ENCODE measurements at regions not wholly inside any gene's neighbourhood (a gene's known extent, or its start where the extent isn't known, plus 50 kb on each side); places are given as distances from the start of the nearest gene placed in this dataset.

DNA sequence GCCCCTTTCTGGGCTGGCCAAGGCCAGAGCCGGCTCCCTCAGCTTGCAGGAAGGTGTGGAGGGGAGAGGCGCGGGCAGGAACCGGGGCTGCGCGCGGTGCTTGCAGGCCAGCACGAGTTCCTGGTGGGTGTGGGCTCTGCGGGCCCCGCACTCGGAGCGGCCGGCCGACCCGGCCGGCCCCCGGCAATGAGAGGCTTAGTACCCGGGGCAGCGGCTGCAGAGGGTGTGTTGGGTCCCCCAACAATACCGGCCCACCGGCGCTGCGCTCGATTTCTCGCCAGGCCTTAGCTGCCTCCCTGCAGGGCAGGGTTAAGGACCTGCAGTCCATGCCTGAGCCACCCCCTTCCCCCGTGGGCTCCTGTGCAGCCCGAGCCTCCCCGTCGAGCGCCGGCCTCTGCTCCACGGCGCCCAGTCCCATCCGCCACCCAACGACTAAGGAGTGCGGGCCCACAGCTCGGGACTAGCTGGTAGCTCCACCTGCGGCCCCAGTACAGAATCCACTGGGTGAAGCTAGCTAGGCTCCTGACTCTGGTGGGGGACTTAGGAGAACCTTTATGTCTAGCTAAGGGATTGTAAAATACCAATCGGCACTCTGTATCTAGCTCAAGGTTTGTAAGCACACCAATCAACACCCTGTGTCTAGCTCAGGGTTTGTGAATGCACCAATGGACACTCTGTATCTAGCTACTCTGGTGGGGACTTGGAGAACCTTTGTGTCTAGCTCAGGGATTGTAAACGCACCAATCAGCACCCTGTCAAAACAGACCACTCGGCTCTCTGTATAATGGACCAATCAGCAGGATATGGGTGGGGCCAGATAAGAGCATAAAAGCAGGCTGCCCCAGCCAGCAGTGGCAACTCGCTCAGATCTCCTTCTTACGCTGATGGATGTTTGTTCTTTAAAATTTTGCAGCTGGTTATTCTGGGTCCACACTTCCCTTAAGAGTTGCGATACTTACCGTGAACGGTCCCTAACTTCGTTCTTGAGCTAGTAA, 167.4 kb upstream of the RREB1 start:
- Histone ChIP-seq H3K9me3 (no peaks in the 10 kb centered on the region), H3K4me3 (no peak overlapping the region), H3K27me3 (no peaks in the 10 kb centered on the region), H3K27ac (no peak overlapping the region), H3K4me1 (peaks cover 4% of the 10 kb centered on the region), H3K36me3 (no peaks in the 10 kb centered on the region)
- 93% methylated on average over 23 of the region's 47 CpGs for WGBS
- TF ChIP-seq EP300 (IDR thresholded peaks at IDR 0.05) (no peak), POLR2A (IDR thresholded peaks at IDR 0.05) (no peak), POLR2AphosphoS5 (IDR thresholded peaks at IDR 0.05) (no peak)
- TF ChIP-seq, protein P1, sequence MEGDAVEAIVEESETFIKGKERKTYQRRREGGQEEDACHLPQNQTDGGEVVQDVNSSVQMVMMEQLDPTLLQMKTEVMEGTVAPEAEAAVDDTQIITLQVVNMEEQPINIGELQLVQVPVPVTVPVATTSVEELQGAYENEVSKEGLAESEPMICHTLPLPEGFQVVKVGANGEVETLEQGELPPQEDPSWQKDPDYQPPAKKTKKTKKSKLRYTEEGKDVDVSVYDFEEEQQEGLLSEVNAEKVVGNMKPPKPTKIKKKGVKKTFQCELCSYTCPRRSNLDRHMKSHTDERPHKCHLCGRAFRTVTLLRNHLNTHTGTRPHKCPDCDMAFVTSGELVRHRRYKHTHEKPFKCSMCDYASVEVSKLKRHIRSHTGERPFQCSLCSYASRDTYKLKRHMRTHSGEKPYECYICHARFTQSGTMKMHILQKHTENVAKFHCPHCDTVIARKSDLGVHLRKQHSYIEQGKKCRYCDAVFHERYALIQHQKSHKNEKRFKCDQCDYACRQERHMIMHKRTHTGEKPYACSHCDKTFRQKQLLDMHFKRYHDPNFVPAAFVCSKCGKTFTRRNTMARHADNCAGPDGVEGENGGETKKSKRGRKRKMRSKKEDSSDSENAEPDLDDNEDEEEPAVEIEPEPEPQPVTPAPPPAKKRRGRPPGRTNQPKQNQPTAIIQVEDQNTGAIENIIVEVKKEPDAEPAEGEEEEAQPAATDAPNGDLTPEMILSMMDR (IDR thresholded peaks at IDR 0.05) = no peak
- DNase-seq (ENCODE audit: low spot score in 2 of 2) = no peak

DNA sequence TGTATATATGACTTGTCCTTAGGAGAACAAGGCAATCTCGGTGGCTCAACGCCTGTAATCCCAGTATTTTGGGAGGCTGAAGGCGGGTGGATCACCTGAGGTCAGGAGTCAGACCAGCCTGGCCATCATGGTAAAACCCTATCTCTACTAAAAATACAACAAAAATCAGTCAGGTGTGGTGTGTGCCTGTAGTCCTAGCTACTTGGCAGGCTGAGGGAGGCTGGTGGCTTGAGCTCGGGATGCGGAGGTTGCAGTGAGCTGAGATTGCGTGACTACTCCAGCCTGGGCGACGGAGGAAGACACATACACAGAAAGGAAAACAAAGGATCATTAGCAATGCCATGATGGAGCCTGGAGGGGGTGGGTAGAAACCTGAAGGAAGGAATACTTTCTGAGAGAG, 166.6 kb upstream of the RREB1 start:
- Histone ChIP-seq H3K9me3 (no peaks in the 10 kb centered on the region), H3K4me1 (peaks cover 4% of the 10 kb centered on the region), H3K27me3 (no peaks in the 10 kb centered on the region), H3K36me3 (no peaks in the 10 kb centered on the region), H3K27ac (no peak overlapping the region), H3K4me3 (no peak overlapping the region)
- over 99% methylated on average over 8 of the region's 8 CpGs for WGBS
- TF ChIP-seq POLR2AphosphoS5 (IDR thresholded peaks at IDR 0.05) (no peak), EP300 (IDR thresholded peaks at IDR 0.05) (no peak), POLR2A (IDR thresholded peaks at IDR 0.05) (no peak)
- TF ChIP-seq, protein P1 (IDR thresholded peaks at IDR 0.05) = no peak
- DNase-seq (ENCODE audit: low spot score in 2 of 2) = no peak

DNA sequence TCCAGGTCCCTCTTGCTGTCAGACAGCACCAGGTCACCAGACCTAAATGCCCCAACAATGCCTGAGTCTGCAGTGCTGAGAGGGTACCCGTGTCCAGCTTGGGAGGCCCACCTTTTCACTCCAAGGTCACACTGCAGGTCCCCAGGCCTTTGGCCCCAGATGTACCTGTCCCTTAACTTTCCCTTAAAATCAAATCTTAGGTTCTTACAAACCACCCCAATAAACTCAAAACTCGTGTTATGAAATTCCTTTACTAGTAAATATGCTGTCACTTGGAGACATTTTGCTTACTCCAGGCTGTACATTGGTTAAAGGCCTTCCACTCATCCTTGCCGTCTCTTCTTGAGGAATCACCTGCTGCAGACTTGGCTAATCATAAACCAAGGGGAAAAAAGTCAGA, 165.7 kb upstream of the RREB1 start:
- DNase-seq (ENCODE audit: low spot score in 2 of 2) = no peak
- 89% methylated on average over 3 of the region's 3 CpGs for WGBS
- H3K27ac ChIP-seq = no peak overlapping the region

DNA sequence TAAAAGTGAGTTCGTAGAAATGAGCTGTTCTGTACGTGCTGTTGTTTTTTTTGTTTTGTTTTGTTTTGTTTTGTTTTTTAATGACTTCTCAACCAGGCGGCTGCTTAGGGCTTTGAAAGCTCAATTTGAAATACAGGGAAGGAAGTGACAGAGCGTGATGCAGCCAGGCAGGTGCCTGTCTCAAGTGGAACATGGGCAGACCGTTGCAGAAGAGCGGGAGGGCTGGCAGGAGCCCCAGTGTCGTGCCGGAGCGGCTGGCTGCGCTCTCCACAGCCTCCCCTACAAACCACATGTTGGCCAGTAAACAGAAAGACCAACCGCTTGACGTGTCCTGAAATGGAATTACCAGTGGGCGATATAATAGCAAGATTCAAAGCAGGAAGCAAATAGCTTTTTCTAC, 164.9 kb upstream of the RREB1 start:
- no peak overlapping the region for H3K4me3 ChIP-seq
- no peak for DNase-seq (ENCODE audit: low spot score in 2 of 2)
- TF ChIP-seq POLR2AphosphoS5 (IDR thresholded peaks at IDR 0.05) (no peak), EP300 (IDR thresholded peaks at IDR 0.05) (no peak), POLR2A (IDR thresholded peaks at IDR 0.05) (no peak)
- TF ChIP-seq, protein P1 (IDR thresholded peaks at IDR 0.05) = no peak
- H3K9me3 ChIP-seq = no peaks in the 10 kb centered on the region
- H3K36me3 ChIP-seq = no peaks in the 10 kb centered on the region
- H3K27me3 ChIP-seq = no peaks in the 10 kb centered on the region
- 48% methylated on average over 13 of the region's 13 CpGs for WGBS
- H3K27ac ChIP-seq = no peak overlapping the region
- peaks cover 4% of the 10 kb centered on the region for H3K4me1 ChIP-seq

More for the DNA sequence above, 165.7 kb upstream of the RREB1 start:
- H3K4me1 ChIP-seq = peaks cover 4% of the 10 kb centered on the region
- H3K27me3 ChIP-seq = no peaks in the 10 kb centered on the region
- TF ChIP-seq EP300 (IDR thresholded peaks at IDR 0.05) (no peak), POLR2AphosphoS5 (IDR thresholded peaks at IDR 0.05) (no peak), POLR2A (IDR thresholded peaks at IDR 0.05) (no peak)
- TF ChIP-seq, protein P1 (IDR thresholded peaks at IDR 0.05) = no peak
- no peaks in the 10 kb centered on the region for H3K36me3 ChIP-seq
- no peaks in the 10 kb centered on the region for H3K9me3 ChIP-seq
- no peak overlapping the region for H3K4me3 ChIP-seq

DNA sequence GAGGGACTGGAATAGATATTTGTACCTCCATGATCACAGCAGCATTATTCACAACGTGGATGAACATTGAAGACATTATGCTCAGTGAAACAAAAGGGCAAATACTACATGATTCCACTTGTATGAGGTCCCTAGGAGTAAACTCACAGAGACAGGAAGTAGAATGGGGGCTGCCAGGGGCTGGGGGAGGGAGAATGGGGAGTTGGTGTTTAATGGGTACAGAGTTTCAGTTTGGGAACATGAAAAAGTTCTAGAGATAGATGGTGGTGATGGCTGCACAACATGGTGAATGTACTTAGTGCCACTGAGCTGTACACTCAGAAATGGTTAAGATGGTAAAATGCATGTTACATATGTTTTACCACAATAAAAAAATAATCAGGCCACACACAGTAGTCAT, 164.3 kb upstream of the RREB1 start:
- Histone ChIP-seq H3K36me3 (no peaks in the 10 kb centered on the region), H3K4me1 (peaks cover 4% of the 10 kb centered on the region), H3K9me3 (no peaks in the 10 kb centered on the region), H3K27me3 (no peaks in the 10 kb centered on the region), H3K4me3 (no peak overlapping the region), H3K27ac (no peak overlapping the region)
- DNase-seq (ENCODE audit: low spot score in 2 of 2) = no peak
- TF ChIP-seq POLR2AphosphoS5 (IDR thresholded peaks at IDR 0.05) = no peak
- no peak for TF ChIP-seq POLR2A (IDR thresholded peaks at IDR 0.05)
- TF ChIP-seq EP300 (IDR thresholded peaks at IDR 0.05) = no peak
- TF ChIP-seq, protein P1 (IDR thresholded peaks at IDR 0.05) = no peak
- WGBS = 29% methylated on average over 1 of the region's 1 CpG
